Fibroblast of villous mesenchyme (primary cell): ENCODE measurements at regions not wholly inside any gene's neighbourhood (a gene's known extent, or its start where the extent isn't known, plus 50 kb on each side); places are given as distances from the start of the nearest gene placed in this dataset.

Experiments used
- DNase-seq: peaks from one replicate; pipeline ENCODE4 v3.0.0-alpha.2; 2010; ENCODE audit warnings: low read depth
- H3K4me3 ChIP-seq: 2 replicates; pipeline ENCODE4 v1.5.1; 2011; ENCODE audit warnings: low read depth, mild to moderate bottlenecking, low read length
- TF ChIP-seq, protein P1 (sequence below): IDR thresholded peaks from 2 replicates; pipeline ENCODE4 v1.5.1; 2012; ENCODE audit warnings: low read depth, mild to moderate bottlenecking, low read length; ENCODE audit not compliant: insufficient read depth

DNA sequence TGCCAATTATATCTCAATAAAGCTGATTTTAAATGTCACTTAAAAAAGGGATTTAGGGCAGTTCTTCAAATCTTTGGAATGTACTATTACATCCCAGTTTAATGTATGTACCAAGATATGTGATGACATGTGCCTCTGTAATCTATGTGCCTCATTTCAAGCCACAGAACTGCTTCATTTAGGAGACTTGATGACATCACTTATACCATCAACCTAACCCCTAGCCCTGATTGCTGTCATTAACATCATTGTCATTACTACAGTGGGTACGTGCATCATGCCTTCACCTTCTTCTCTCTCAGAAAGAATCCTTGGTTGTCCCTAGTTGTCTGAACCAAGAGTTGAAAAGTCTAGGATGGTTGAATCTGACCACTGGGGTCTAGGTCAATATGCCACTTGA lies 134.3 kb upstream of the RAB11FIP2 start:
- DNase-seq = no peak
- TF ChIP-seq, protein P1, sequence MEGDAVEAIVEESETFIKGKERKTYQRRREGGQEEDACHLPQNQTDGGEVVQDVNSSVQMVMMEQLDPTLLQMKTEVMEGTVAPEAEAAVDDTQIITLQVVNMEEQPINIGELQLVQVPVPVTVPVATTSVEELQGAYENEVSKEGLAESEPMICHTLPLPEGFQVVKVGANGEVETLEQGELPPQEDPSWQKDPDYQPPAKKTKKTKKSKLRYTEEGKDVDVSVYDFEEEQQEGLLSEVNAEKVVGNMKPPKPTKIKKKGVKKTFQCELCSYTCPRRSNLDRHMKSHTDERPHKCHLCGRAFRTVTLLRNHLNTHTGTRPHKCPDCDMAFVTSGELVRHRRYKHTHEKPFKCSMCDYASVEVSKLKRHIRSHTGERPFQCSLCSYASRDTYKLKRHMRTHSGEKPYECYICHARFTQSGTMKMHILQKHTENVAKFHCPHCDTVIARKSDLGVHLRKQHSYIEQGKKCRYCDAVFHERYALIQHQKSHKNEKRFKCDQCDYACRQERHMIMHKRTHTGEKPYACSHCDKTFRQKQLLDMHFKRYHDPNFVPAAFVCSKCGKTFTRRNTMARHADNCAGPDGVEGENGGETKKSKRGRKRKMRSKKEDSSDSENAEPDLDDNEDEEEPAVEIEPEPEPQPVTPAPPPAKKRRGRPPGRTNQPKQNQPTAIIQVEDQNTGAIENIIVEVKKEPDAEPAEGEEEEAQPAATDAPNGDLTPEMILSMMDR = no peak
- no peak overlapping the region for H3K4me3 ChIP-seq

DNA sequence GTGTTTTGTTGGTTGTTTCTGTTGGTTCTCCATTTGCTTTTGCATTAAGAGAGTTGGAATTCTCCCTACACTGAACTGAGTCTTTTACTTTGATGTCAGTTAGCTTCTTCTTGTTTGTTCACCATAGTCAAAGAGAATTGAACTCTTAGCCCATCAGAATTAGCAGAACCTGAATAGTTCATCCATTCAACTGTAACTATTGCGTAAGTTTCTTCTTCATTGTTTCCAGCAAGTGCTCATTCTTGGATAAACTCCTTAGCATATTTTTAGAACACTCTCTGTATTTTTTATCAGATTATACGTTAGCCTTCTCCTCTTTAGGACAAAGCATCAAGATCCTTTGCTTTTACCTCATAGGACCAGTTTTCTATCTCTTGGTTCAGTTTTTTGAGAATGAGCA lies 128.4 kb upstream of the RAB11FIP2 start:
- DNase-seq = no peak
- TF ChIP-seq, protein P1 = no peak
- no peak overlapping the region for H3K4me3 ChIP-seq

DNA sequence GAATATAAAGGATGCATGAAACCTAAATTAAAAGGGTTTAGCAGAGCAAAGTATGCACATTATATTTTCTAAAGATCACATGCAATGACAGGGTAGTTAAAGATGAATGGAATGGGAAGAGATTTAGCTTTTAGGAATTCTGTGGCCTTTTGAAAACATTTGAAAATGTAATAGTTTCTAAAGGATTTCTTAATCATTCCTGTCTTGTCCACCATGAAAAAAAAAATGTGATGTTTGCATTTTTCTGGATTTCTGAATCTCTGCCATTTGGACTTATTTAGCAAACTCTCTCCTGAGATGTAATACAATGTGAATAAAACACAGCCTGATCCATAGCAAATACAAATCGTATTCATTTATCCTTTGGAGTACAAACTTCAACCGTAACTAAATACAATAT lies 126.6 kb upstream of the RAB11FIP2 start:
- peak; percentile 17 for DNase-seq
- H3K4me3 ChIP-seq = no peak overlapping the region
- TF ChIP-seq, protein P1 = no peak

GRCh38 chr10:118171861-118172260 lies 125.1 kb upstream of the RAB11FIP2 start:
- no peak overlapping the region for H3K4me3 ChIP-seq
- DNase-seq = peak; percentile 15
- TF ChIP-seq, protein P1 = no peak

DNA sequence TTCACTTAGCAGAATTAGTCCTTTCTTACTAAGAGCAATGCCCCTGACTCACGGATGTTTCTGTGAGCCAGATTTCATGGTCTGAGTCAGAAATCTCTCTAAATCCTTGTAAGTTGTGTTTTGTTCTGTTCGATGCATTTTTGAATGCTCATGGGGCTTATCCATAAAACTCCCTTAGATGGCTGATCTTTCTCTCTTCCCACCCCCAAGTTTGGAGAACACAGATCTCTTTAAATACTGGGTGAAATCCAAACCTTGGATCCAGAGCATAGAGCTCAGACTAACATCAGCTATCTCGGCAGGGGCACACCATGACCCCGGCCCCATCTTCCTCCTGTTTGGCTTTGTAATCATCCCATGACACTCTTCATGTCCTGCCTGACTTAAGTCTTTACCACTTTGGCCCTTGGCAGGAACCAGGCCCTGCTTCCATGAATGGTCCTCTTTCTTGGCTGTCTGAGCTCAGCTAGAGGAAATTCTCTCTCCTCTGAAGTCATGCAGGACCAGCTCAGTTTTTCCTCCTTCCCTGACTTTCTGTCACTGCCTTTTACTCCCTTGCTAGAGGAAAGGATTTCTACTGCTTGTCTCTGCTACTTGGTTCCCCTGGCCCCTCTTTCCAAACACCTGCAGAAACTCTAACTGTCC lies 120.4 kb upstream of the RAB11FIP2 start:
- H3K4me3 ChIP-seq = no peak overlapping the region
- no peak for DNase-seq
- TF ChIP-seq, protein P1 = no peak

GRCh38 chr10:118163217-118163616 lies 116.5 kb upstream of the RAB11FIP2 start:
- no peak overlapping the region for H3K4me3 ChIP-seq
- no peak for DNase-seq
- TF ChIP-seq, protein P1 = no peak

DNA sequence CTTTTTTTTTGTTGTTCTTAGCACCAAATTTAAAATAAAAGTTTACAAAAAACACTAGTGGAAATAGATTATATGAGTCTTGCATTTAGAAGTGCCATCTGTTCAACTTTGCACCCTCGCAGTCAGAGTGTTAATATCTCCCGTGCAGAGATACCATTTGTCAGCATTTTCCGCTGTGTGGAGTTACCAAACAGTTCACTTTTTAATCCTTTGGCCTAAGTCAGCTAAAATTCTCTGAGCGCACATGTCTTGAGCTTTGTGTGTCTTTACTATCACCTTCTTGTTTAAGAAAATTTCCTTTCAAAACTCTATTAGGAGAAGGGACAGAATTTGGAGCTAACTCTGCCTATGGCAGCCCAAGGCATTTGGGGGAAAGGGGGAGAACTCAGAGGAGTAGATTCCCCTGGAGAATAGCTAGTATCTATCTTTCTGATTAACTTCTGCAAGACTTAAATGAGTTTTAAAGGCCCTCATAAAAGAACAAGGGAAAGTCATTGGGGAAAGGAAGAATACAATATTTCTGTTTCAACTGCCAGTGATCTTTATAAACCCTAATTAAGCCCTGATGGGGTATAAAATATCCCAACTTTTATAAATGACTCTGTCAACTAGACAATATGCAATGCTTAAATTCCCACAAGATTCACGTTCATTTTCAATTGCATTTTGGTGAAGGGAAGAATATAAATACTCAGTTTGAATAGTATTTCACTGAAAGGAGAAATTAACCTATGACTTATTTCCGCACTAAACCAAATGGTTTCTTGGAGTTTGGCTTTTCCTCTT lies 114.9 kb upstream of the RAB11FIP2 start:
- no peak for DNase-seq
- H3K4me3 ChIP-seq = no peak overlapping the region
- TF ChIP-seq, protein P1 = no peak
